ENCODE measurements at regions not wholly inside any gene's neighbourhood (a gene's known extent, or its start where the extent isn't known, plus 50 kb on each side); places are given as distances from the start of the nearest gene placed in this dataset.
"Not testable (repeated sequence)": the region's sequence is repeated elsewhere in the genome, so short reads cannot be mapped to it uniquely, and the experiment has no call there.

DNA sequence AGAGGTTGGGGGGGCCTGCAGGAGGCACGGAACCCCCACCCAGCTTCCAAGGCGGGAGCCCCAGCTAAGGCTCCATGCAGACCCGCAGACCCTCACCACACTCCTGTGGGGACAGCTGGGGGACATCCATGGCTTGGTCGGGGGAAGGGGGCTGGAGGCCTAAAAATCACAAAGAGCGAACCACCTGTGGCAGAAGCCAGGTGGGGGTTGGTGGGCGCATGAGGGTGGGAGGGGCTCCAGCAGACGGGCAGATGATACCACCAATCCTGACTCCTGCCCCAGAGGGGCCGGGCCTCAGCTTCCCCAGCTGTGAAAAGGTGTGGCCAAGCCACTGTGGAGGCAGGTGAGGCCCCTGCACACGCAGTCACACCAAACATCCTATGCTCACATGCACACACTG is 111.6 kb downstream of the FAM53A start:
- DNase-seq = no peak

DNA sequence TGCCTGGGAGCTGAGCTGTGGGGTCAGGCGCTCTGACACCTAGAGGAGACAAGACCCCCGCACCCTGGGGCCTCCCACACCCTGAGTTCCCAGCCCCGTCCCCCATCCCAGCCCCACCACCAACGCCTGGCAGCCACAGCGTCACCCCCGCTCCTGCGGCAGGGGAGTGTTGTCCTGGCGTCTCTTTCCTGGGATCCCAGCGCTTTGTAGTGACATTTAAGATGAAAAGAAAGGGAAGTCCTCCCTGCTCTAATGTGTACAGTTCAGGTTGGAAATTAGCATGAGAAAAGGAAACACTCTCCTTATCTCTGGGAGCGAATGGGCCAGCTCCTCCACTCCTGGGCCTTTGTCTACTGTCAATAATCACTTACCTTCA is 112.1 kb downstream of the FAM53A start:
- no peak for DNase-seq

DNA sequence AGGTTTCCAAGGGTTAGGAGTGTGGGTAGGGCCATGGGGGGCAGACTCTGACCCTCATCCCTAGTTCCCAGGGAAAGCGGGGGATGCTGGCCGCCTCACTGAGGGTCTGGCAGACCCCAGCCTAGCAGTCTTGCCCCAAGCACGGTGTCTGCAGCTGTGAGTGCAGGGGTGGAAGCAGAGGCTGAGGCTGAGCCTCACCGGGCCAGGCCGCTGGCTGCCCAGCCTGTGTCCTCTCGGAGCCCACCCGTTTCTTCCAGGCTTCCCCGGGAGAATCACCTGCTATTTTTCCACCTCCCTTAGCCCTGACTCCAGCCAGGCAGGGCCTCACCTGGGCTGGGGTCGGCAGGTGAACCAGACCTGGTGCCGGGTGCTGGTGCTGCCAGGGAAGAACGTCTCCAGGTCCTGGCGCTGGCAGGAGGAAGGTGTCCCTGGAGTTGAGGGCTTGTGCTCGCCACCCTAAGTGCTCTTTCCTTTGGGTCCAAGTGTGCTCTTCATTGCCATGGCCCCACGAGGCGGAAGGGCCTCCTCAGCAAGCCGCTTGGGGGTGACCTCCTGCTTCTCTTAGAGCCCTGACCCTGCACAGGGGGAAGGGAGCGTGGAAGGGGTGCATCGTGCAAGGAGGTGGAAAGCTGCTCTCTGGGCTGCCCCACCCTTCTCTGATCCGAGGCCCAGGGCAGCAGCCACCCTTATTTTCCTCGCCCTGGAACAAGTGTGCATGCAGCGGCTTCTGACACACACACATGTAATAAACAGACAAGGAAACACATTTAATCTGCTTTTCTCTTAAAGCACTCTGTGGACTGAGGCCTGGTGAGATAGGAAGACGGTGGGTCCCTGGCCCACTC is 112.7 kb downstream of the FAM53A start:
- no peak for DNase-seq

DNA sequence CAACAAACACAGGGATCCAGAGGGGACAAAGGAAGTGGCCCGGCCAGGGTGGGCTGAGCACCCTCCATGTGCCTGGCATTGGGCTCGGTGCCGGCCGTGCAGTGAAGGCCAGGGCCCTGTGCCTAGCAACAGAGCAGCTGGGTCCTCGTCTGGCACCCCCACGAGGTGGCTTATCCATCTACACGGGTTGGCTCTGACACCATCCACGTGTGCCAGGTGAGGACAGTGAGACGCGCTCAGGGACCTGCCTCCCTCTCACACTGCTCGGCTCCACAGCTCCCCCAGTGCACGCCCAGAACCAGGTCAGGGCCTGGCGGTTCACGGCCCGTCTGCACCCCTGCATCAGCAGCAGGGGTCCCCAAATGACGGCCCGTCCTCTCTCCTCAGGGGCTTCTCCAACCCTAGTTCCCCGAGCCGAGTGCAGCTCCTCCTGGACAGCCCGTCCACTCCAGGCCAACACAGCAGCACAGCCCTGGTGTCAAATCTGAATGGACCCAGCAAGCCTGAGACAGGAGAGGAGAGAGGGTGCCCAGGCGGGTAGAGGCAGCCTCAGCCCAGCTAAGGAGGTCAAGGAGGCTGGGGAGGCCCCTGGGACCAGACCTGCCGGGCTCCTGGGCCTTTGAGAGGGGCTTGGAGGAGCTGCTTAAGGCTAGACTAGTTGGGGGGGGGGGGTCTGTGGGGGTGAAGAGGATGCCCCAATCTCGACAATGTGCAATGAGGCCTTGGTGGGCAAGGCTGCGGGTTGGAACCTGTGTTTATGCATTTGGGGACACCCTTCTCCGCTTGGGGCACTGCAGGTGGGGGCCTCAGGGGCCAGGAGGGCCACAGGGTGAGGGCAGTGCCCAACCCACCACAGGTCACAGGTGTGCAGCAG is 113.6 kb downstream of the FAM53A start:
- no peak for DNase-seq

DNA sequence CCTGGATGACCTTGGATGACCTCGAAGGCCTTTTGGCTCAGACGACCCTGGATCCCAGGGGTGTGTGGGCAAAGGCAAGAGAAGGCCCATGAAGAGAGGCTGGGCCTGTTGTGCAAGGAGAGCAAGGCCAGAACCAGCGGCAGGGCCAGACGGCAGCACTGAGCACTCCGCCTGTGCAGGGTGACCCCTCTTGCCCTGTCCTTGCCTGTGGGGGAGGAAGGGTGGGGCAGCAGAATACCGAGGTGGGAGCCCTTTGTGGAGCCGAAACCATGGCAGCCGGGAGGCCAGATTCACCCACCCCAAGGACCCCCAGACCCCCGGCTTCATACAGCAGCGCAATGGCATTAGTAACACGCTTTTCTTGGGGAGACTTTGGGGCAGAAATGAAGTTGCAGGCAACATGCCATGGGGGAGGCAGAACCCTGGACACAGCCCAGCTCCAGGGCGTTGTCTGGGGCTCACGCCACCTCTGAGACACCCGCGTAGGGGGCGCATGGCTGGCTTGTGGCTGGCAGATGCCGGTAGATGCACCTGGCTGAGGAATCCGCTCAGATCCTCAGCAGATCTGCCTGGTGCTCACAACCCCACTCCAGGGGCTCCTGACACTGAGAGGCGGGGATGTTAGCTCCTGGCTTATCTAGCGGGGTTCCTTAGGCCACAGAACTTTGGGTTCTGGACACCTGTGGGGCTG is 114.5 kb downstream of the FAM53A start:
- no peak for DNase-seq

DNA sequence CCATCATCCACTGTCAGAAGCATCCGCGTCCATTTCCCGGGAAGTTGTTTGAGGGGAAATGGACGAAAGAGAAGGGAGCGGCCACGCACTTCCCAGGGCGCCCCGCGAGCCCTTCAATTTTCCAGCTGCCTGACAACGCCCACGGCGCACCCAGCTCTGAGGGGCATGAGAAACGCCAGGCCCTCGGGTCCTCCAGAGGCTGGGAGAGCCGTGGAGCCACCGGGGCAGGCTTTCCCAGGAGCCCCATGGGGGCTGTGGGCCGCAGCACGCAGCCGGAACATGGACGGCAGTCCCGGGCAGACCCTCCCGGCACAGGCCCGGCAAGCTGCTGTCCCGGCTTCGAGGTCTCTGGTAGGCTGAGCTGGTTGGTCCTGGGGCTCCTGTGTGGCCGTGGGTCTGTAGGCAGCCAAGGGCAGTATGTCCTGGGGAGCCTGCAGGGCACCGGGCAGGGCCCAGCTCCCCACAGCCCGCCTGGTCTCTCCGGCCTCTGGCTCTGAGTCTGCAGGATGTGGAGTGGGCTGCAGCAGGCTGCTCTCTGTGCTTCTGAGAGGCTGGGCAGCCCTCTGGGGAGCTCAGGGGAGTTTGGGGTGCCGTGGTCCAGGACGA is 115.2 kb downstream of the FAM53A start:
- DNase-seq = no peak

DNA sequence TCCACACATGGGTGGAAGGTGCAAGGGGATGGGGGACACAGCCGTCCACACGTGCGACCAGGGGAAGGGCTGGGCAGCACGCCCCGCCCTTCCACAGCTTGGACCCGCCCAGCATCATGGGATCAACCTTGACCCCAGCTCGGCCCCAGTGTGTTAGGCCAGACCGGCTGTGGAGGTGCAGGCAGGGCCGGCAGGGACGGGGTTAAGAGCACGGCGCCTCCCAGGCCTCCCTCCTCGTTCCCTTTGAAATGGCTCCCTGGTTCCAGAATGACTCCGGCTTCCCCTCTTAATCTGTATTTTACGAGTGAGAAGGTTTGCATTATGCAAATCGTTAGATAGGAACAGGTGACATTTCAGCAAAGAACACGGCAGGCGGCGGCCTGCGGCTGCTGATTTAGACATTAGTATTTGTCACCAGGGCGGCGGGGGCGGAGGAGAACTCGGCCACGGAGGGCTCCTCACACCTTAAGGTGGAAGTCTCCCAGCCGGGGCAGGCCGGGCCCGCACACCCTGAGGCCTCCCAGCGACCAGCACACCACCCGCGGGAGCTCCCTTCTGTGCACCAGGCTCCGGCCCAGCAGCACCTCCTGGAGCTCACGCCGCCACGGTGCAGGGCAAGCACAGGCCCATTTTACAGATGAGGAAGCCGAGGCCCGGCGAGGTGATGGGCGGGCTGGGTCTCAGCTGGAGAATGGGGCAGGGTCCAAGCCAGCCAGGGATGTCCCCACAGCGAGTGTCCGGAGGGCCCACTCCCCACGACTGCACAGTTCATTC is 116.1 kb downstream of the FAM53A start:
- DNase-seq = no peak

DNA sequence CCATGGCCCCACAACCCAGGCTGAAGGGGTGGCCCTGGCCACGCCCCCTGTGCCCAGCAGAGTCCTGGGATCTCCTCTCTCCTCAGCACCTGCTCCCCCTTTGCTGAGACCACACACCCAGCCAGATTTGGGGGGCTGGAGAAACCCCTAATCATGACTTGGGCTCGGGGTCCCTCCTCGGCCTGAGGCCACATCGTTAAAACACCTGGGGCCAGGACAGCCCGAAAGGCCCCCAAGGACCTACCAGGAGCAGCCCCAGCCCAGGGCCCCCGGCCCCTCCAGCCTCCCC is 116.7 kb downstream of the FAM53A start:
- DNase-seq = no peak

DNA sequence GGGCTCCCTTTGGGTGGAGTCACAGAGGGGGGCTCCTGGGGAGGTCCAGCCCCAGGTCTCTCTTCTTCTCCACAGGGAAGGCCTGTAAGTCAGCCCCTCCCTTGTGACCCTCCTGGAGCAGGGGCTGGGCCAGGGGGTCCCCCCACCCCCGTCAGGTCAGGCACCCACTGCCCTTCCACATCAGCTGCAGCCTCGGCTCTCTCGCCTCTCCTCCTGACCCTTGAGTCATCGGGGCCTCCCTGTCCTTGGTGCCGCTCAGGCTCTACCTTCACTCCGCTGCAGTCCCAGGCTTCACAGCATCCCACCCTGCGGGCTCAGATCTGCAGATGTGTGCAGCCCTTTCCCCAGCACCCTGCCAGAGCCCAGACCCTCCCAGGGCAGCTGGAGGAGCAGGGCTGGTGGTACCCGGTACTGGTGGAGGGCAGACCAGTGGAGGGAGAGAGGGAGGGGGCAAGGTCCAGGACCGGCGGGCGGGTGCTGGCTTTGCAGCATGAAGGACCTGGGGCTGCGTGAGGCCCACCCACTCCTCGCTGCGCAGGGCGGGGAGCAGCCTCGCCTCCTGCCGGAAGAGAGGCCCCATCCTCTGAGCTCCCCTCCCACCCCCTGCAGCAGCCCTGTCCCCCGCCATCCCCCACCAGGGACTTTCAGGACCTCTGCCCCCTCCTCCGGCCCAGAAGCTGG is 117.1 kb downstream of the FAM53A start:
- DNase-seq = no peak

DNA sequence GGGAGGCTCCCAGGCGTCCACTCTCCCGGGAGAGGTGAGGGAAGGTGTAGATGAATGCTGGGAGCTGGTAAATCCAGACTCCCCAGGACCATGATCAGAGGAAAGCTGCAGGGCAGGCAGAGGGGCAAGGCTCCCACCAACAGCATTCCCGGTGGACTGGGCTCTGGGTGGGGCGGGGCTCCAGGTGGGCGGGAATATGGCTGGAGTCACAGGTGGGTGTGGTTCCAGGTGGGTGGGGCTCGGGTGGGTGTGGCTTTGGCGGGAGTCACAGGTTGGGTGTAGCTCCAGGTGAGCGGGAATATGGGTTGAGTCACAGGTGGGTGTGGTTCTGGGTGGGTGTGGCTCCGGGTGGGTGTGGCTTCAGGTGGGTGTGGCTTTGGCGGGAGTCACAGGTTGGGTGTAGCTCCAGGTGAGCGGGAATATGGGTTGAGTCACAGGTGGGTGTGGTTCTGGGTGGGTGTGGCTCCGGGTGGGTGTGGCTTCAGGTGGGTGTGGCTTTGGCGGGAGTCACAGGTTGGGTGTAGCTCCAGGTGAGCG is 117.7 kb downstream of the FAM53A start:
- DNase-seq = not testable (repeated sequence)

DNA sequence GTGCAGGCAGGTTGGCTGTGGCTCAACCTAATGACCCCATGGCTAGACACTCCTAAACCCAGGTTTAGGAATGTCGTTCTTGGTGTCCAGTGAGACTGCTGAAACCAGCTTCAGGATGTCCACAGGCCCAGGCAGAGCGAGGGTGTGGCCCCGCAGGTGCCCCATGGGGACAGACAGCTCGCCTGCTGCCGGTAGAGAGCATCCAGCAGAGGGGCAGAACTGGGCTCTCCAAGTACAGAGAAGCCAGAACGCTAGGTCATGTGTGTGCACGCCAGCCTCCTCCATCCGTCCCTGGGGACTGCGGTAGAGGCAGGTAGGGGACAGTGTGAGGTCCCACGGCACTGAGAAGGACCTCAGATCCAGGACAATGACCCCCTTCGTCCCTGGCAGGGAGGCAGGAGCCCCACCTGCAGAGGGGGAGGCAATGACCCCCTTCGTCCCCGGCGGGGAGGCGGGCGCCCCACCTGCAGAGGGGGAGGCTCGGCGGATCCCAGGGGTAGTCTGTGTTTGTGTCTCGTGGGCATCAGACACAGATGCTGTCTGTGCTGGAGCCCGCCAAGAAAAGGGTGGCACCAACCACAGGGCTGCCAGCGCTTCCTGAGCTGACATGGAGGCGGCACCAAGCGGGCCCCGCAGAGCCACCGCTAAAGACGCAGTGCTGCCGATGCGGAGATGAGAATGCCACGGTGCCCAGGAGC is 118.4 kb downstream of the FAM53A start:
- DNase-seq = no peak

DNA sequence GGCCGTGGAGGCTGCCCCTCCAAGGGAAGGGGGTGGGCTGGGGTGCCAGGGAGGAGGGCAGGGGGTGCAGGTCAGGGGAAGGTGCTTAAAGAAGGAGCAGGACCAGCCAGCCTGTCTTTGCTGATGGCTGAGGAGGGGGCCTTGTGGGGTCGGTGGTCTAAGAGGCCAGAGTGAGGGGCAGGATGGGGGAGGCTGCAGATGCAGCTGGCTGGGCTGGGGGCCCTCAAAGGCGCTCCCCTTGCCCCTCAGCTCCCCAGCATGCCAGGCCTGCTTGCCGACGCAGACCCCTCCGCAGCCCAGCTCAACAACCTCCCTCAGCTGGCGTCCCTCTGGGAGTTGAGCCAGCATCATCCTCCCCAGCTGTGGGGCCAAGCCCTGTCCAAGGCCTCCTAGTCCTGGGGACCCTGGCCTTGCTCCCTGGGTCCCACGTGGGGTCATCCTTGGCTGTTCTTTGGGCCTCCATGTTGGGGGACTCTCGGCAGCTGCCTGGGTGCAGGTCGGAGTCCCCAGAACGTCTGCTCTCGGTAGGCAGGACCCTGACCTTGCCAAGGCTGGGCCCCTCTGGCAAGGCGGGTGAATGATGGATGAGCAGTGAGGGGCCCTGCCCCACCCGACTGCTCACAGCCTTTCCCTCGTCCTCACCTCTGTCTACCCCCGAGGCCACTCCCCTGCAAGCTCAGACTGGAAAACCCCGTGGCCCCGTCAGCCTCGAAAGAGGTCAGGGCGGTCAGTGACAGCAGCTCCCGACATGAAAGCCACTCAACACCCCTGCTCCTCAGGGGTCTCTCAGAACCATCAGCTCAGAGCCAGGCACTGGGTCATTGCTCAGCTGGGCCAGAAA is 119.4 kb downstream of the FAM53A start:
- no peak for DNase-seq

DNA sequence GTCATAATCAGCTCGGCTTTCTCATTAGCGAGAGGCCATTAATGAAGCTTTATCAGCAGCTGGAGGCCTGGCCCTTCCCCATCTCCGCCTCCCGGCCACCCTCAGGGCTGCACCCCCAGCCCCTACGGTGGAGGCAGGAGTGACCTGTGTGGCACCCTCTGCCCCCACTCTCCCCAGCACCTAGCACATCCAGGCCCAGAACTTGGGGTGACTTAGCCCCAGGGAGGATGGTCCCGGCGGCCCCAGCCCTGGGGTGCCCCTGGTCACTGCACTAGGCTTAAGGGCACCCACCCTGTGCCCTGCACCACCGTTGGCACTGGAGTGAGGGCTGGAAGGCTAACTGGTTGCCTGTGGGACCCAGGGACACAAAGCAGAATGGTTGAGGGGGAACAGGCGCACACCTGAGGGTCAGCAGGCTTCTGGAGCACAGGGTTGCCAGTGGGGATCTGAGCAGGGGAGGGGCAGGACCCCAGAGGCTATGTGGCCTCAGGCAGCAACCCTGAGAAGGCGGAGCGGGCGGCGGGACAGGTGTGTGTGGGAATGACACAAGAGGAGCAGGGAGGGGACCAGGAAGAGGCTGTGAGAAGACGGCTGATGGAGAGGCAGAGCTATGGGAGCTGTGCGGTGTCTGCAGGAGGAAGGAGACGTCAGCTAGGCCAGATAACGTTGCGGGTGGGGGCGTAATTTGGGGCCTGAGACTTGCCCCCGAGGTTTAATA is 120.2 kb downstream of the FAM53A start:
- no peak for DNase-seq

DNA sequence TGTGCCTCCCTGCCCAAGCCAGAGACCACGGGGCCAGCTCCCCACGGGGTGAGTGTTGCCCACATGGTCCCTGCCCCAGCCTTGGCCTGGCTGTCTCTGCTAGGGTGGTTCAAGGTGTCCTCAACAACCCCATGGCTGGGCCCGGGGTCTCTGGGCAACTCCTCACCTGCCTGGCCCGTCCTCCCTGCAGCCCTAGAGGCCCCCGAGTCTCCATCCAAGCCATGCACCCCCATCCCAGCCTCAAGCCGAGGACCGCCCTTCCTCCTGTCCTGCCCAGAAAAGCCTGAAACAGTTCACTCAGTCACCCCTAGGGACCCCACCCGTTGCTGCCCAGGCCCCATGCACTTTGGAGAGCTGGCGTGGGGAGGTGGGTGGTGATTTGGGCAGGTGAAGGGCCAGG is 120.9 kb downstream of the FAM53A start:
- DNase-seq = no peak

DNA sequence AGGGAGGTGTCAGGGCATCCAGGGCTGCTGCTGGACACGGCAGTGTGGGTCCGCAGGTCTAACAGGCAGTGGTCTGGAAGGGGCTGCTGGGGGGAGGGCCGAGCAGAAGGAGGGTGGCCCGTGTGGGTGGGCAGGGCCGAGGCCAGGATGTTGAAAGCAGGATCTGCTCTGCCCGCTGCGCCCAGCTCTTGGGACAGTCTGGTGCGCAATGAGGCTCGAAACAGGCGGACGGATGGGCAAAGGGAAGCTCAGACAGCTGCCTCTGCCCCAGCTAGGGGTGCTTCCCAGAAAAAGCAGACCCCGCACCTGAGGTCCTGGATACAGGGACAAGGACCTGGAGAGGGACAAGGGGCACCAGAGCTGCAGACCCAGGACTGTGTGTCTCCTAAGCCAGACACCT is 121.3 kb downstream of the FAM53A start:
- DNase-seq = no peak

DNA sequence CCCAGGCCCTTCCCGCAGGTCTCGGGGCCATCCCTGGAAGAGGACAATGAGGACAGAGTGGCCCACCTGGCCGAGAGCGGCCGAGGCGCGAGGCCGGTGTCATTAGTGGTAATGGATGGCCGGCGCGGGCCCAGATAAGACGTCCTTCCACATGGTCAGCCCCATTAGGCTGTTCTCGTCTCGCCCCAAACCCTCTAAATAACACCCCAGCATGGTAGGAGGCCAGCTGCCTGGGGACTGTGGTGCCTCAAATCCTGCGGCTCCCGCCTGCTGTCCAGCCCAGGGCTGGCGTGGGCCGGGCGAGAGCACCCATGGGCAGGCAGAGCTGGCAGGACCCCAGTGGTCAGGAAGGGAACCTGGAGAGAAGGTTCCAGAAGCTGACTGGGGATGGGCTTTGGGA is 121.7 kb downstream of the FAM53A start:
- no peak for DNase-seq

DNA sequence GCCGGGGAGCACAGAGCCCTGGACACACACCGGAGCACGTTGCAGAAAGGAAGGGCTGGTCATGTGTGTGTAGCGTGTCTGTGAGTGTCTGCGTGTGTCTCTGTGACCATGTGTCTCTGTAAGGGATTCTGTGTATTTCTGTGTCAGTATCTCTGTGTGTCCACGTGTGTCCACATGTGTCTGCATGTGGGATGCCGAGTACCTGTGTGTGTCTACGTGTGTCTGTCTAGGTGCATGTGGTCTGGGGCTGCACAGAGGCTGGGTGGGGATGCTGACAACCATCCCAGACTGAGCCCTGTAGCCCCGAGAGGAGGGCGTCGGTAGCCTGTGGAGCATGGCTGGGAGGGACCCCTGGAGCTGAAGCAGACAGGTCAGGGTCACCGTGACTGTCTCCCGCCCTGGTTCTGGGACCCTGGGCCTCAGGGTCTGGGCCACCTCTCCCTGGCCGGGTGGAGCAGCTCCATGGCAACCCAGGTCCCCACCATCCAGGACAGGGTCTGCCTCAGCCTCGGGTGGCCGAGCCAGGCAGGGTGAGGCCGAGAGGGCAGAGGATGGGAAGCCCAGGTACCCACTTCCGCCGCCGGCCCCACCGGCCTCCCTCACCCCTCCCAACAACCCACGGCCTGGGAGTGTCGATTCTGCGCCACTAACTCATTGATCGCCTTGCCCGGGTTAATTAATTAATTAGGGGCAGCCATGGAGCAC is 122.7 kb downstream of the FAM53A start:
- no peak for DNase-seq

DNA sequence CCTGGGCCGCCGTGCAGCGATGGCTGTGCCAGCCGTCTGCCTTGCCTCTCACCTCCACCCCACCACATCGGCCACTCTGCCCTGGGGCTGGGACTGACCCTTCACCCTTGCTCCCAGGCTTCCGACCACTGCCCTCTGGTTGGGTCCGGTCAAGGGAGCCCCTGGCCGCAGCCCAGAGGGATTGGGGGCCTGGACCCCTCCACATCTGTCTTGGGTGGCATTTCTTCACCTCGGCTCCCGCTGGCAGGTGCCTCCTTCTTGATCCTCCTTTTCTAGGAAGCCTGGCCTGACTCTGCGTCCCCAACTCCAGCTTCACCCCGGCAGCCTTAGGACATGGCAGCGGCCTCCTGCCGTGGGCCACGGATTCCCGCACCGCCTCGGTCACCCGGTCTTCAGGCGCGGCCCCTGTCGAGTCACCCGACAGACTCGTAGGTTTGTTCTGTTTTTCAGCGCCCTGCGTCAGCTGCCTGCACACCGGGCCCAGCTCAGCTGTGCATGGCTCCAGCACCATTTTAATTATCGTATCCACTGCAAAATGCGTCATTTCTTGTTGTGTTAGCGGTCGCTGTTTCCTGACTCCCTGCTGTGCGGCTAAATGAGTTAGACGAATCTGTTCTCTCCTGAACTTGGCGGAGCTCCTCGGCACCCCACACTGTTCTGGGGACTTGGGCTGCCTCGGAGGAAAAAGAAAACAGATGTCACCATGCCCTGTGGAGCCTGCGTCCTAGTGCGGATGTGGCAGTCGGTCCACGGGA is 124.0 kb downstream of the FAM53A start:
- DNase-seq = no peak

All from stimulated activated CD4-positive, alpha-beta T cell treated with anti-CD3 and anti-CD28 coated beads, Interleukin-2, amount 100 ng/mL, for 48 hours (primary cell).